Head of caudate nucleus (tissue), 42 donors: ENCODE measurements at regions not wholly inside any gene's neighbourhood (a gene's known extent, or its start where the extent isn't known, plus 50 kb on each side); places are given as distances from the start of the nearest gene placed in this dataset.

Experiments used
- DNase-seq, 42 donors: peaks; one replicate each; pipeline versions ENCODE4 v3.0.0 to v3.0.0-alpha.2; 2020 to 2021; ENCODE audit warnings: mixed read lengths in 7 of 42
- intact Hi-C: fragments of 100-400 bp; cut with DNase I; formaldehyde crosslinking; loops from one replicate; pipeline ENCODE4 v1.15.0; 2022

- no peak for DNase-seq
- intact Hi-C loops, result no loop called here
Observed at GRCh38 chr15:62989366-62990055, 53.0 kb upstream of the TPM1 start.

GRCh38 chr15:62991698-62992097 is 50.8 kb upstream of the TPM1 start:
- no peak for DNase-seq
- intact Hi-C loops, result no loop called here

GRCh38 chr15:62992302-62992701 is 50.2 kb upstream of the TPM1 start:
- intact Hi-C loops, result no loop called here
- DNase-seq, result no peak
